Esophagus muscularis mucosa (tissue), 4 donors: ENCODE measurements at regions not wholly inside any gene's neighbourhood (a gene's known extent, or its start where the extent isn't known, plus 50 kb on each side); places are given as distances from the start of the nearest gene placed in this dataset.

Source experiments
- DNase-seq: peaks from one replicate; pipeline ENCODE4 v3.0.0-alpha.2; 2017; ENCODE audit errors: extremely low spot score
- H3K27ac ChIP-seq, 4 donors: fragments of 200-600 bp; sonication (generic); replicated peaks in 1 of 4; 1 replicate in 3 of 4; 2 replicates in 1 of 4; pipeline ENCODE4 v1.5.1; 2016 to 2019; ENCODE audit warnings: mild to moderate bottlenecking in 1 of 4
- H3K27me3 ChIP-seq, 4 donors: fragments of 200-600 bp; sonication (generic); one replicate each; pipeline versions ENCODE4 v1.5.1 to v1.6.0; 2016 to 2019
- H3K36me3 ChIP-seq, 4 donors: fragments of 200-600 bp; sonication (generic); one replicate each; pipeline ENCODE4 v1.5.1; 2016 to 2019
- H3K4me1 ChIP-seq, 4 donors: fragments of 200-600 bp; sonication (generic); one replicate each; pipeline ENCODE4 v1.5.1; 2016 to 2019
- H3K4me3 ChIP-seq, 4 donors: fragments of 200-600 bp; sonication (generic); 1 replicate in 2 of 4; 2 replicates in 2 of 4; pipeline ENCODE4 v1.5.1; 2016 to 2019; ENCODE audit warnings: mild to moderate bottlenecking in 4 of 4, moderate library complexity in 1 of 4
- H3K9me3 ChIP-seq, 4 donors: fragments of 200-600 bp; sonication (generic); 1 replicate in 3 of 4; 2 replicates in 1 of 4; pipeline ENCODE4 v1.5.1; 2016 to 2019
- EP300 ChIP-seq: sonication (generic); formaldehyde crosslinking; IDR thresholded peaks from one replicate; pipeline ENCODE4 v1.6.1; 2017; ENCODE audit warnings: antibody characterized with exemption
- POLR2A ChIP-seq: fragments of 450-650 bp; IDR thresholded peaks from one replicate; pipeline ENCODE4 v1.6.1; 2017; ENCODE audit warnings: antibody characterized with exemption, moderate library complexity, mild to moderate bottlenecking, low read depth
- POLR2AphosphoS5 ChIP-seq, 2 donors: sonication (generic); formaldehyde crosslinking; IDR thresholded peaks; one replicate each; pipeline ENCODE4 v1.6.1; 2017; ENCODE audit warnings: antibody characterized with exemption in 2 of 2
- WGBS: methylation state at CpG from one replicate; pipeline ENCODE4 v1.1.5; 2018; 5-methylcytosine and 5-hydroxymethylcytosine counted together
- intact Hi-C: fragments of 100-400 bp; cut with DNase I; formaldehyde crosslinking; loops from one replicate; pipeline ENCODE4 v1.15.1; 2023
- TF ChIP-seq, protein P1 (sequence below), 3 experiments: fragments of 200-600 bp in 2 of 3; fragments of 450-650 bp in 1 of 3; sonication (generic) in 2 of 3; IDR thresholded peaks; one replicate each; pipeline ENCODE4 v1.5.1; 2017 to 2019; ENCODE audit warnings: antibody characterized with exemption in 3 of 3, mild to moderate bottlenecking in 2 of 3, moderate library complexity in 1 of 3

- WGBS: 91% methylated on average over 3 of the region's 3 CpGs
- H3K4me1 ChIP-seq: peaks cover 8 to 20% (median 12%) of the 10 kb centered on the region in 4 donors
- intact Hi-C loops: no loop called here
Measured at GRCh38 chr2:236690726-236691125, 121.1 kb downstream of the ACKR3 start.

DNA sequence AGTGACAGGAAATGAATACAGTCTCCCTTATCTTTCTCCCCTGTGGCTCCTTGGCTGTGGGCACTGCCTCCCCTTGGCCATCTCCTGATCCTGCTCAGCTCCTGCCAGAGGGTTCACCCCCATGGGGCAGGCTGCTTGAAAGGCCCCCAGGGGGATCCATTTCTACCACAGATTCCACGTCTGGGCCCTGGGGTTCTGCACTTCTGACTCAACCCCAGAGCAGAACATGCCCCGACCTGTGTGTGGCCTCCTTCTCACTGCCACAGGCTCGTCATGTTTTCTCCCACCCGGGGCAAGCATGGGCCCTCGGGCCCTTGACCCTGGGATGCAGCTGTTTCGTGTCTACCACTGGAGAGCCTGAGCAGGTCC lies 122.2 kb downstream of the ACKR3 start:
- Histone ChIP-seq H3K27me3 (peaks cover 0 to 14% (median 0%) of the 10 kb centered on the region in 4 donors), H3K4me1 (peaks cover 8 to 20% (median 12%) of the 10 kb centered on the region in 4 donors), H3K27ac (no peak overlapping the region), H3K9me3 (no peaks in the 10 kb centered on the region), H3K36me3 (no peaks in the 10 kb centered on the region), H3K4me3 (no peak overlapping the region)
- 86% methylated on average over 6 of the region's 6 CpGs for WGBS
- no peak for DNase-seq
- intact Hi-C loops: no loop called here
- no peak for TF ChIP-seq POLR2A
- TF ChIP-seq EP300: no peak
- TF ChIP-seq, protein P1, sequence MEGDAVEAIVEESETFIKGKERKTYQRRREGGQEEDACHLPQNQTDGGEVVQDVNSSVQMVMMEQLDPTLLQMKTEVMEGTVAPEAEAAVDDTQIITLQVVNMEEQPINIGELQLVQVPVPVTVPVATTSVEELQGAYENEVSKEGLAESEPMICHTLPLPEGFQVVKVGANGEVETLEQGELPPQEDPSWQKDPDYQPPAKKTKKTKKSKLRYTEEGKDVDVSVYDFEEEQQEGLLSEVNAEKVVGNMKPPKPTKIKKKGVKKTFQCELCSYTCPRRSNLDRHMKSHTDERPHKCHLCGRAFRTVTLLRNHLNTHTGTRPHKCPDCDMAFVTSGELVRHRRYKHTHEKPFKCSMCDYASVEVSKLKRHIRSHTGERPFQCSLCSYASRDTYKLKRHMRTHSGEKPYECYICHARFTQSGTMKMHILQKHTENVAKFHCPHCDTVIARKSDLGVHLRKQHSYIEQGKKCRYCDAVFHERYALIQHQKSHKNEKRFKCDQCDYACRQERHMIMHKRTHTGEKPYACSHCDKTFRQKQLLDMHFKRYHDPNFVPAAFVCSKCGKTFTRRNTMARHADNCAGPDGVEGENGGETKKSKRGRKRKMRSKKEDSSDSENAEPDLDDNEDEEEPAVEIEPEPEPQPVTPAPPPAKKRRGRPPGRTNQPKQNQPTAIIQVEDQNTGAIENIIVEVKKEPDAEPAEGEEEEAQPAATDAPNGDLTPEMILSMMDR (IDR thresholded peaks at IDR 0.05): no peak
- TF ChIP-seq POLR2AphosphoS5 (IDR thresholded peaks at IDR 0.05): no peak

More at GRCh38 chr2:236690726-236691125, 121.1 kb downstream of the ACKR3 start:
- no peak for DNase-seq
- no peak for TF ChIP-seq POLR2AphosphoS5 (IDR thresholded peaks at IDR 0.05)
- TF ChIP-seq, protein P1 (IDR thresholded peaks at IDR 0.05): no peak
- TF ChIP-seq POLR2A: no peak
- no peak for TF ChIP-seq EP300
- no peak overlapping the region for H3K27ac ChIP-seq
- no peak overlapping the region for H3K4me3 ChIP-seq
- H3K9me3 ChIP-seq: no peaks in the 10 kb centered on the region
- no peaks in the 10 kb centered on the region for H3K36me3 ChIP-seq
- H3K27me3 ChIP-seq: peaks cover 0 to 14% (median 0%) of the 10 kb centered on the region in 4 donors

DNA sequence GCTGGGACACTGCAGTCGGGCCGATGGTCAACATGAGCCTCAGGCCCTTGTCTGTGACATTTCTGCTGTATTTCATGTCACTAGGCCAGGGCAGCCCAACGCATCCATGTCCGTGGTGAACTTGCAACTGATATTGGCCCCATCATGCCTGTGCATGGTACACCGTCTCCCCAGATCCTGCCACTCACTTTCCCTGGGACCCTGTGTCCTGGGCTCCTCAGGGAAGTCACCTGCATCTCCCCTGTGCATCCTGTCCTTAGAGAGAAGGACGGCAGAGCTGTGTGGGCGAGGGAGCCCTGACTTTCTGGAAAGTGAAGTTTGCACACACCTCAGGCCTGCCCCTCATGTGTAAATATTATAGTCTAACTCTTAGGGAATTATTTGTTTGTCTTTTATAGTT lies 123.3 kb downstream of the ACKR3 start:
- peaks cover 0 to 14% (median 0%) of the 10 kb centered on the region in 4 donors for H3K27me3 ChIP-seq
- no peak for DNase-seq
- TF ChIP-seq POLR2A (no peak), EP300 (no peak), POLR2AphosphoS5 (IDR thresholded peaks at IDR 0.05) (no peak)
- TF ChIP-seq, protein P1 (IDR thresholded peaks at IDR 0.05): no peak
- peaks cover 4 to 14% (median 8%) of the 10 kb centered on the region in 4 donors for H3K4me1 ChIP-seq
- no peaks in the 10 kb centered on the region for H3K36me3 ChIP-seq
- H3K27ac ChIP-seq: no peak overlapping the region
- intact Hi-C loops: no loop called here
- H3K9me3 ChIP-seq: no peaks in the 10 kb centered on the region
- no peak overlapping the region for H3K4me3 ChIP-seq
- 90% methylated on average over 7 of the region's 7 CpGs for WGBS

DNA sequence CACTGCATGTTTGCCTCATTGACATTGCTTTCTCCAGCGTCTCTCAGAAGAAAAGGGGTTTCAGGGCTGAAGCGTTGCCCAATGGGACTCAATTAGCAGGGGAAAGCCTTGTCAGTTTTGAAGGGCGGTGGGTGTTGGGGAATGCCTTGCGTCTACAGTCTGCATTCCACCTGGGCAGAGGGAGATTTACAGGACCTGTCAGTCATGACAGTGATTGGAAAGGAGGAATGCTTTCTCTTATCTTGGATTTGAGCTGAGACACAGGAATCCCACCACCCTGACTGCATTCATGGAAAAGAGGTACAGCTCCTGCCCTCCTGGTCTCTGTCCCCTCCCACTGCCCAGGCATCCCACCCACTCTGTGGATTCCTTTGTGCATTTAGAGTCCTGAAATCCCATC lies 123.9 kb downstream of the ACKR3 start:
- H3K4me3 ChIP-seq: no peak overlapping the region
- H3K4me1 ChIP-seq: peaks cover 0 to 8% (median 6%) of the 10 kb centered on the region in 4 donors
- 98% methylated on average over 4 of the region's 4 CpGs for WGBS
- intact Hi-C loops: no loop called here
- DNase-seq: no peak
- no peaks in the 10 kb centered on the region for H3K36me3 ChIP-seq
- TF ChIP-seq POLR2A (no peak), POLR2AphosphoS5 (IDR thresholded peaks at IDR 0.05) (no peak), EP300 (no peak)
- TF ChIP-seq, protein P1 (IDR thresholded peaks at IDR 0.05): no peak
- peaks cover 0 to 14% (median 0%) of the 10 kb centered on the region in 4 donors for H3K27me3 ChIP-seq
- H3K27ac ChIP-seq: no peak overlapping the region
- no peaks in the 10 kb centered on the region for H3K9me3 ChIP-seq
